ENCODE measurements at regions not wholly inside any gene's neighbourhood (a gene's known extent, or its start where the extent isn't known, plus 50 kb on each side); places are given as distances from the start of the nearest gene placed in this dataset.

DNA sequence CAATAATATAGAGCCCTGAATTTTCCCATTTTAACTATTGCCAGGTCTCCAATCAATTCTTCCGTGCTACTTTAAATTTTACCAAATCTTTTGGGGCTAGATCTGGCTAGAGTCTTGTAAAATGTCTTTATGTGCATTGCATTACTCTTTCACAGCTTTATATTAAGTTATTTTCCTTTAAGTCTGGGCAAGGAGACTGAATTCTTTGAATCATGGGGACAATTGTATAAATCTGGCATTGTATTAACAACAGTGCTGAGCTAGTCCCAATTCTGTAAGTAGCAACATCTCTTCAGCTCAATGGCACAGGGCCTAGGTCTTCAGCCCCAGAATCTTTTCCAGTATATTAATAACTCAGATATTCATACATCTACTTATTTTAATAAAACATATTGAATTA lies 1080.4 kb upstream of the INTU start:
- no peak for DNase-seq

DNA sequence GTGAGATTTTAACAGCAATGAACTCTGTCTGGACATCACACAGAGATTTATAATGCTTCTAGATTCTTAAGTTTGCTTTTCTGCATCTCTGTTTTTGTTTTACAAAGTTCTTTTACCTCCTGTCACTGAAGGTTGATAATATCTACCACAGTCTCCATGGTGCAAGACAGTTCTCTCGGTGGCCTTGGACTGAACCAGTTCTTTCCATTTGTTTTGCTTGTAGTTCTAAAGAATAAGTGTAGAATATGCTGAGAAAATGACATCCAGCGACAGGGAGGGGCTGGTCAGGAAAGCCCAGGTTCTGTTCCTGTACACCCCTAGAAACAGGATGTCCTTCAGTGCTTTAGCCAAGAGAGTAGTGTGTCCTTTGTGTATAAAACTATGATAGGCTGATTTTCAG lies 1079.5 kb upstream of the INTU start:
- DNase-seq = no peak

DNA sequence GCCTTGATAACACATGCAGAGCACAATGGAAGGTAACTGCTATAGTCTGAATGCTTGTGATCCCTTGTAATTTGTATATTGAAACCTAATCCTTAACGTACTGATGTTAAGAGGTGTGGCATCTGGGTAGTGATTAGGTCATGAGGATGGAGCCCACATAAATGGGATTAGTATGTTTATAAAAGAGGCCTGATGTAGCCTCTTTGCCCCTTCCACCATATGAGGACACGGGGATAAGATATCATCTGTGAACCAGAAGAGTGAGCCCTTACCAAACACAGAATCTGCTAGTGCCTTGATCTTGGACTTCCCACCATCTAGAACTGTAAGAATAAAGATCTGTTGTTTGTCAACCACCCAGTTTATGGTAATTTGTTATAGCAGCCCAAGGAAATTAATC lies 1074.2 kb upstream of the INTU start:
- DNase-seq = no peak

DNA sequence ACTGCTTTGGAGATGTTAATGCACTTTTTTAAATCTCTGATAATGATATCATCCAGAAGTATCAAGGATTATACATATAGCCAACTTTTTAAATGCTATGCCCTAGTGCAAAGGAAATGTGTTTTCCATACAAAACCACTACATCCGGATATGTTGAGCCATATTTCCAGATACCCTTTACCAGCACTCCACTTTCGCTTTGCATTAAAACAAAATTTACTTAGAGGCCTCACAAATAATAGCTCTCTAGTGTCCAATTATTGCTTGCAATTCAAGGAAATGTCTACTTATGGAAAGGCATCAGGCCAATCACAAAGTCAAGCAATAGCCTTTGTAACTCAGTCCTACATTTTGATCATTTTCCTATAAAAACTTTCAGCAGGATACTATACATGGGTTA lies 1072.8 kb upstream of the INTU start:
- no peak for DNase-seq

DNA sequence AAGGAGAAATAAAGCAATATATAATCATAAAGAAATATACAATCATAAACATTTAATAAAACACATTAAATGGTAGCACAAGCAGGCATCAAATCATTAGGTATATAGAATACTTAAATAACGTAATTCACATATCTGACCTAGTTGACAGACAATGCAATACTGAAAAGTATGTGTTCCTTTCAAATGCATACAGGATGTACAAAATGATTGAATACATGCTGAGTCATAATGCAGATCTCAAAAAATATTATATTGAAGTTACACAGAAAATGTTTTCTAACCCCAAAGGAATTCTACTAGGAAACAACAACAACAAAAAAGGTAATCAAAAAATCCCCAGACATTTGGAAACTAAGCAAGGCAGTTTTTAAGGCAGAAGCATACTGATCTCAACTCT lies 1072.0 kb upstream of the INTU start:
- DNase-seq = peak; percentile 1

DNA sequence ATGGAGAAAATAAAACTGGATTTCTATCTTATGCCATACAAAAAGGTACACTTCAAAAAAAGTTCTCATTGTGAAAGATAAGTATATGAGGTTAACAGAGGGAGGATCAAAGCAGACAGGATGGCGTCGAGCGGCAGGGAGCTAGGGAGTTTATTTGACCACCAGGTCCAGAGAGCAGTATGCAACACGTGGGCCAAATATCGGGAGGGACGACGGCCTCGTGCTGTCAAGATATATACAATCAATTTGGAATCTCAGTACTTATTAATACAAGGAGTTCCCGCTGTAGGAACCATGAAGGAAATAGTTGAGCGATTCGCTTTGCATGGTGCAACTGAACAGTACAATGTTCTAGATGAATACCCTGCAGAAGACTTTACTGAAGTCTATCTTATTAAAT lies 1069.4 kb upstream of the INTU start:
- no peak for DNase-seq

DNA sequence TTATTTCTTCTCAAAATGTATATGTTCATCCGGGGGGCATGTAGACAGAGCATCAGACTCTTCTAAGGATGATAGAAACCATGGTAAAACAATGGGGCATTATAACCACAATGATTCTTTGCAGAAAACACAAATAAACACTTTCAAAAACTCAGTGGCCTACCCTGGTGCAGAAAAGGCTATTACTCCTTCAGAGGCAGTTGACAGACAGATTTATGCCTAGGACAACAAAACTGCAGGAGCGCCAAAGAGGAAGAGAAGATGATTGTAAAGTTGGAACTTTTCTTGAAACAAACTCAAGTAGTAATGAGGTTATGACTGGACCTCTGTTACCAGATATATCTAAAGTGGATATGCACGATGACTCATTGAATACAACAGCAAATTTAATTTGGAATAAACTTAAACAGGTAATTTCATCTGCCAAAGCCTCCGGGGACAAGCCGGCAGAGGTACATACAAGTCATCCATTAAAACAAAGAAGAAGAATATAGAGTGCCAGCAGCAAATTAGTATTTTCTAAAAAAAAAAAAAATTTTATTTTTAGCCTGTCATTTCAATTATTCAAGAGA lies 1068.4 kb upstream of the INTU start:
- no peak for DNase-seq

DNA sequence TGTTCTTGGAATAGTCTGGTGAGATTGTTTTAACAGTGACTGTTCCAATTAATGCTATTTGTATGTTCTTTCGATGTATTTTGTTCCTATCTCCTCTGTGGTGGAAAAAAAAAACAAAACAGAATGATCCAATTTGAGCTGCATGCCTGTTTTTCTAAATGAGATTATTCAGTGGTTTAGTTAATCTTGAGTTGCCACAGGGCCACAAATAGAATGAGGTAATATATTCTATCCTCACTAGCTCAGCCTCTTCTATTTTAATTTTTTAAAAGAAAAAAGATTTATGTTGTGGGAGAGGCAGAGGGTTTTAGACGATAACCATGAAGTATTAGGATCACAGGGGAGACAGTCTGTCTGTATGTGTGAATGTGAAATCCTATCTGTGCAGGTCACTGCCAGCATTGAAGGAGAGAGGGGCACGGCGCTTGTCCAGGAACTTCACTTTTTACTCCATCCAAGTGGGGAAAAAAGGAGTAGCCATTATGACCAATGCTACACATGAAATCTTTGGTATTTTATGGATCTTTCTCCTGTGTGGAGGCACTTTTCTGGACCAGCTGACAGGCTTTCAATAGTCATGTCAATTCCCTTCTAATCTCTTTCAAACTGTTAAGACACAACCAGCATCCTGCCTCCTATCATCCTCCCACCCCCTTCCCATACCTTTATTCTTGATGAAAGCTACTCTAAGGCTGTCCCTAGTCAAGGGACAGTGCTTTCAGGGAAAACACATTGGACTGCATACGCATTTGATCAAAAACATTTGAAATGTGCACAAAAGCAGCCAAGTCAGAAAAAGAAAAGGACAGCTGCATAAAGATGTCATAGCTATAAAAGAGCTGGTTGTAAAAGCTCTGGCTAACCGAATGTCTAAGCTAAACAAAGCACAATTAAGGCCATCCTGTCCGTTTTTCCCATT lies 1063.8 kb upstream of the INTU start:
- DNase-seq = no peak

DNA sequence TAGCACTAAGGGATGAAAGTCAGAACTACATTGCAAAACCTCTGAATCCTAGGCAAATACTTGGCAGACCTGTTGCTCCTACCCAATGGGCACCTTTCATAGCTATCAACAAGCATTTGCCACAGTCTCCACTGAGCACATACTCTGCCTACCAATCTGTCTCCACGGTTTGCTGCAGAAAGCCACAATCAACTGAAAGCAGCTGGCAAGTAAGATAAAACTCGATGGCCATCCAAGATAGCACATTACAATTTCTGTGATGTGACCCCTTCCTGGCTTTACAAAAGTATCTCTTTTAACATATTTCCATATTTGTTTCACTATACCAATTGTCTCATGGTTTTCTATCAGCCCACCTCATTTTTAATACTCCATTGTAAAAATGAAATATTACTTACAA lies 1060.5 kb upstream of the INTU start:
- no peak for DNase-seq

DNA sequence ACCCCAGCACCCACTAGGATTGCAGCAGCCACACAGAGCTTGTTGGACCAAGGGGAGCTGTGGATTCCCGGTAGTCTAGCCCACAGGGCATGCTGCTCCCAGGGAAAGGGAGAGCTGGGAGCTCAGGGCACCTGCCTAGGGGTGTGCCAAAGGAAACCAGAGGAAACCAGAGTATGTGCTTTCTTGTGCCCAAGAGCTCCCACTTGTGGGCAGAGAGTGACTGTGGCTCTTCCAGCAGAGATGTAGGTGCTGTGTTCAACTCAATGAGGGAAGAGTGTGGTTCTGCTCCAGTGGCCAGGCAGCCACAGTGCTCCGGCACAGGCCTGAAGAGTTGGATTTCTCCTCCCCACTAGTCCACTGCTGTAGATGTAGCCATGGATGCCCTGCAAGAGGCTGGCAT lies 1050.0 kb upstream of the INTU start:
- DNase-seq = no peak

DNA sequence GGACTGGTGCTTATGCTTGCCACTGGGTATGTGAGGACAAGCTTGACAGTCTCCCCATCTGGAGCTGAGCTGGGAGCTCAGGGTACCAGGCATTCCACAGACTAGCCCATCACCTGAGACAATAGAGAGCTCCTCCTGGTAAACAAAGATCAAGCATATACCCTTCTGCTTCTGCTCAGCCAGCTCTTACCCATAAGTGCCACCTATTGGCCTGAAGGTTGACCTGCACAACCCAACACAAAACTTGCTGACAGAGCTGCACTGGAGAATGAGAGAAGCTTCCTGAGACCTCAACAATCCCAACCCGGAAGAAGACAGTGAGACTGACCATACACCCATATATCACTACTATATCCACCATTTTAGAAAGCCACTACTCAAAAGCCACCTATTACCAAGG lies 1049.2 kb upstream of the INTU start:
- no peak for DNase-seq

DNA sequence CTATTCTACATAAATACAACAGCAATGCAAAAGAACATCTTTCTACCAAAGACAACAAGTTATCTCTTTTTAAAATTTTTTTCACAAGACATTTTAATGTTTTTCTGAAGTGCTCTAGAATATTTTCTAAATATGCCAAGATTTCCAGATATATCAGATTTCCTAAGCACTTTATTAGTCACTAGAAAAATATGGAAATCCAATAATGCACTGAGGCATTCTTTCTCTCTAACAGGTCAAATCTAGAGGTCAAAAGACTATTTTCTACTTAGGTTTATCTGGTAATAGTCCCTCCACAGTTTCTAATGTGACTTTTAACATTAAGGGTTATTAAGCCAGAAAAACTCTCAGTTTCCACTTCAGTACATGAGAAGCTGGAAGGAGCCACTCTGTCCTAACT lies 1041.2 kb upstream of the INTU start:
- DNase-seq = peak; percentile 38

DNA sequence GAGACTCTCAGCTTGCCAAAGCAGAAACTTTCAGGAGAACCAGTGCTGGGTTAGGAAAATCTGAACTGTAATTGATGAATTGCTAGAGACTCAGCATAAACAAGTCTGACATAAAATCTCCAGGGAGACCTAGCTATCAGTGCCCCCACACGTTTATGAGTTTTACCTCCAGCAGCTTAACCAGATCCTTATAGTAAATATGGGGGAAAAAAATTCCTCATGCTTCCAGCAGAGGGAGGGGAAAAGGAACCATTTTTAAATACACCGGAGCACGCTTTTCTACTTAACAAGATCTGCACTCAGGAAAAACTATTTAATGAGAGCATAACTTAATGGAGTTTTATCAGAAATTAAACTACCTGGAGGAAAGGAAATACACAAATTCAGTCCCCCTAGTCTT lies 1040.7 kb upstream of the INTU start:
- DNase-seq = peak; percentile 0

DNA sequence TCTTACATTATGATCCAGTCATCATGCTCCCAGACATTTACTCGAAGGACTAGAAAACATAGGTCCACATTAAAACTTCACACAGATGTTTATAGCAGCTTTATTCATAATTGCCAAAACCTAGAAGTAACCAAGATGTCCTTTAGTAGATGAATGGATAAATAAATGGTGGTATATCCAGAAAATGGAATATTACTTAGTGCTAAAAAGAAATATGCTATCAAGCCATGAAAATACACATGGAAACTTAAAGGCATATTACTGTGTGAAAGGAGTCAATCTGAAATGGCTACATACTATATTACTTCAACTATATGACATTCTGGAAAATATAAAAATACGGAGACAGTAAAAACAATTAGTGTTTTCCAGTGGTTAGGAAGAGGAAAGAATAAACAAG lies 1039.1 kb upstream of the INTU start:
- DNase-seq = no peak

DNA sequence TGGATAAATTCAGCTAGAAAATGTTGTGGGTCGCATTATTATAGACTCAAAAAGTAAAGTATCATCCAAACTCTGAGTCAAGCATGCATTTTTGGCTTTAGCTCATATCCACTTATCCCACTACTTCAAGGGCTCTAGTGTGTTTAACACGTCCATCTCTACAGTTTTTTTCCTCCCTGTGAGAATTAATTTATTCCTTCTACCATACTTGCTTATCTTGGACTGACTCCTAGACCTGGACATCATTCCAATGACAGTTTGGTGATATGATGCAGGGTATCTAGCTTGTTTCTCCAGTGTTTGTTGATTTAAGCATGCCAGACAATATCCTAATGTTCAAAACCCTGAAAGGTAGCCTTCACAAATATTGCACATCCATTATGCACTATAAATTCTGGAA lies 1037.1 kb upstream of the INTU start:
- no peak for DNase-seq

DNA sequence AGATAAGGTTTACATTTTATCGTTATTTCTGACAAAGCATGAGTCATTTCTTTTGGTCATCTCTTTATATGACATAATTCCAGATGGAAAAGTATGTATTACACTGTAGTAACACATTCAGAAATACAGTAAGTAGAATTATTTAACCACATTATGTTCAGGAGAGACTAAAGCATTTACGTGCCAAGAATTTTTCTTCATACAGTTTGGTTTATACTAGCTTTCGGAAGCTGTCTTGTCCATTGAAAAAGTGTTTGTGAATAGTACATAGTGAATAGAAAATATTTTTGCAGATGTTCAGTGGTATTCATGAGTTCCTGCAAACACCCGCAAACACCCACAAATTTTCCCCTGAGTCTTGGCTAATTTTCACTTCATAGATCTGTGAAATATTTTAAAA lies 1033.0 kb upstream of the INTU start:
- DNase-seq = peak; percentile 20

DNA sequence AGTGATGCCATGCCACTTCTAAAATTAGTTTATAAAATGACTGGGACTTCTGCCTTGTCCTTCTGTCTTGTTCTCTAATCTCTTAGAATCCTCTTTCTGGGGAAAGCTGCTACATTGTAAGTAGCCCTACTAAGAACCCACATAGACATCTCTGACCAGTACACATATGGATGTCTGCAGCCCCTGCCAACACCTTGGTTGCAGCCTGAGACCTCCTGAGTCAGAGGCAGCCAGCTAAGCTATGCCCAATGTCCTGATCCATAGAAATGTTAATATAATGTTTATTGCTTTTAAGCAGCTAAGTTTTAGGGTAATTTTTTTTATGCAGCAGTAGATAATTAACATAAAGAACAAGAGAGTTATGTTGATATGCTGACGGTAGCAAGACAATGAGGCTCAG lies 1029.5 kb upstream of the INTU start:
- DNase-seq = no peak

DNA sequence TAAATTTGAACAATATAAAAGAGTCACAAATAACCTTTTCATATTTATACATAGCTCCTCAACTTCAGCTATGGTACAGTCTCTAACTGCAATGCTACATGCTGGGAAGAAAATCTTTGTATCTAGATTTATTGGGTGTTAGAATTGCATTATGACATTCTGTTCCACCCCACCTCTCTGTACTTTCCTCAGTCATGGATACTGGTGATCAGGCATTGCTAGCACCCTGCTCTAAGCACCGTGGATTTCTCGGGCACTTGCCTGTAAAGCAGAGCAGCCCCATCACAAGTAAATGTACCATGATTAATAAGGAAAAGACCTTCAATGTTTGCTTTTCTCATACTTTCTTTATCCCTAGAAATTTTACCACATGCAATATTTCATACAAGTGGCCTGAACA lies 1028.9 kb upstream of the INTU start:
- DNase-seq = no peak

DNA sequence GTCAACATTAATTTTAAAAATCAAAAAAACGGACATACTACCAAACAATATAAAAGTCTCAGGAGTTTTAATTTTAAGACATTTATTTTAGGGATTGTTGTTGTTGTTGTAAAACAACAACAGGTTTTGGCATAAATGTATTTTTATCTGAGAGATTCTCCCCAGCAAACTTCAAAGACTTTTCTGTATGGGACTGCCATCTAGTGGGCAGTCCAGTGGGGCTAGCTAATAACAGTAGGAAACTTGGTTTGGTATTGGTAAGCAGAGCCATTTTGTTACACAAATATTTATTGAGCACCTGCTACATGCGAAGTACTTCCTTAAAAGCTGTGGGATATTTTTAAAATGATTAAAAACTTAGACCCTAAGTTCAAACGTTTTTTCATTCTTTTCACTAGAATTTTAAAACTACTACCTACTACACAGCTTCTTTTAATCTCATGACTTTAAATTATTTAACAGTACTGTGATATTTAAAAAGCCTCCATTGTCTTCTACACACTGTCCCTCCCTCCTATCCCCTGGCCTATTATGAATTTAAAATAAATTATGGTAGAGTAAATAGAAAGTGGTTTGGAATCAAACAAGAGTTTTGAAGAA lies 1028.4 kb upstream of the INTU start:
- DNase-seq = peak; percentile 30

DNA sequence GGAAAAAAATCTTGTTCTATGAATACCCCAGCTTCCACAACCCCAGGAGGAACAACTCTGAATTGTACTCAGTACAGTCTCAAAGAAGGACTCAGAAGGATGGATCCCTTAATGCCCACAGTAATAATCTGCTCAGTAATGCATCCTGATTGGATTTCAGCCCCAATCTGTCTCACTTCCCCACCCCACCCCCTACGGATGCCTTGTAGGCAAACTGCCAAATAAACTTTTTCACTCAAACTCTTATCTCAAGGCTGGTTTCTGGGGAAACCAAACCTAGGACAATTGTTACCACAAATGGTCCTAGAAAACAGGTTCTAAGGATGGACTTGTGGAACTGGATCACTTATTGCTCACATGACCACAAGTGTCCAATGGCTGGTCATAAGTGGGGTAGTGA lies 1021.8 kb upstream of the INTU start:
- no peak for DNase-seq

DNA sequence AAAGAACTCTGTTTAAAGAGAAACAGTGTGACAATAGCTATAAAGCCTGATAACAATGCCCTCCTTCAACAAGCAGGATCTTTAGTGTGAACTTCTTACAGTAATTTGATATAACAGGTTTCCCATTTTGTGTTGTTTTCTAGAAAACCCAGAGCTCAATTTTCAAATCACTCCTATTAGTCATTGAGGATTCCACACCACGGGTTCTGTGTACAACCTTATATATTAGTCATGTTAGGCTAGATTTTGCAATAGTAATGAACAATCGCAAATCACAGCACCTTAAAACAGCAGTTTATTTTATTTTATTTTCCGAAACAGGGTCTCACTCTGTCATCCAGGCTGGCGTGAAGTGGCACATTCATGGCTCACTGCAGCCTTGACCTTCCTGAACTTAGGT lies 1020.9 kb upstream of the INTU start:
- peak; percentile 66 for DNase-seq

DNA sequence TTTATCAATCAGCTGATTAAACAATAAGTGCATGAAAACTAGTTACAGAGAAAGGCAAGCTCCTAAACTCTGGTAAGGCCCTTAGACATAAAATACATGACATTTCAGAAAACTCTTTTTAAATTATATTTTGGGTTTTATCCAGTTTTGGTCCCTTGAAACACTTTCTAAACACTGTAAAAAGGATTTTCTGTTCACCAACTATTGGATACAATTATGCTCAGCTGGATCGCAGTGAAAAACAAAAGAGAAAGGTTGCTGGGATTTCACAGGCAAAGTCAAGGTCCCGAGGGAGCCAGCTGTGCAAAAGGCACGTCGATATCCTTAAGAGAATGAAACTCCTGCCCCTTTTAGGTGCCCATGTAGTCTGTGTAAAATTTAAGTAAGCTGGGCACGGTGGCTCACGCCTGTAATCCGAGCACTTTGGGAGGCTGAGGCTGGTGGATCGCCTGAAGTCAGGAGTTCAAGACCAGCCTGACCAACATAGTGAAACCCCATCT lies 1018.4 kb upstream of the INTU start:
- DNase-seq = no peak

DNA sequence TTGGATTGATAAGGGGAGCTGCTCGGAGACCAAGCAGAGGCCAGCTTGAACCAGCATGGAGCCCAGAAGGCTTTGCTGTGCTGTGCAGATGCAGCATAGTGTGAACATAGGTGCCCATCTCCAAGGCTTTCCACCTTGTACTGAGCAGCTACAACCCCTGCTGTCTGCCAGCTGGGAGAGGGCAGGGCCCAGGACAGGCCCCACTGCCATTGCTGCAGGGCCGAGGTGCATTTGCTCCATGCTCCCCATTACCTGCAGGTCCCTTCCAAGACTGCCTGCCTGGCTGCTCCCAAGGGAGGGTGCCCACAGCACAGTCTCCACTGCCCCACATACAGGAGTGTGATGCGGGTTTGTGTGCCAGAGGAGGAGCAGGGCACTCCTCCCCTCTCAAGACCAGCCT lies 1016.0 kb upstream of the INTU start:
- DNase-seq = no peak

DNA sequence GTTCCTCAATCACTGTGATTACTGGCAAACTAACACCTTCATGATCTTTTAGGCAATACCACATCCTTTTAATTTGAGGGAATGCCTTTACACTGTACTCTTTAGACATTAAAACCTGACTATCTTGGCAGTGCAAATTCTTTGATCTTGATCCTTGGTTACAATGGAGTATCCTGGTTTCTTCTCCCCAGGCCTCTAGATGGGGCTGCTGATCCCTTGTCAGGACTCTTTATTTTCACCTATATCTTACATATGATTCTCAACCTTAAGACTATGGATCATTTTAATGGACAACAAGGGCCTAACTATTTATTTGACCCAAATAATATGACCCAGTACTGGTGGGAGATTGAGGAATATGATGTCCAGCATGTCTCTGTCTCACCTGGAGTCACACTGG lies 1005.5 kb upstream of the INTU start:
- DNase-seq = peak; percentile 5
